ENCODE measurements at regions not wholly inside any gene's neighbourhood (a gene's known extent, or its start where the extent isn't known, plus 50 kb on each side); places are given as distances from the start of the nearest gene placed in this dataset.

GRCh38 chr2:238601433-238602222 is 174.9 kb downstream of the ASB1 start:
- DNase-seq (ENCODE audit: low read depth in 1 of 2, low spot score in 1 of 2): no peak
- H3K27me3 ChIP-seq (ENCODE audit: insufficient read depth, poor library complexity, severe bottlenecking): no peaks in the 10 kb centered on the region
- TF ChIP-seq CTCF (IDR thresholded peaks at IDR 0.05; ENCODE audit: insufficient read depth, low read length): no peak
- no peak overlapping the region for H3K27ac ChIP-seq (replicated peaks)
- no peak overlapping the region for H3K4me3 ChIP-seq (replicated peaks; ENCODE audit: insufficient read depth, low read length)

GRCh38 chr2:238602223-238602960 is 175.7 kb downstream of the ASB1 start:
- no peak overlapping the region for H3K27ac ChIP-seq (replicated peaks)
- H3K4me3 ChIP-seq (replicated peaks; ENCODE audit: insufficient read depth, low read length): no peak overlapping the region
- no peaks in the 10 kb centered on the region for H3K27me3 ChIP-seq (ENCODE audit: insufficient read depth, poor library complexity, severe bottlenecking)
- no peak for DNase-seq (ENCODE audit: low read depth in 1 of 2, low spot score in 1 of 2)
- TF ChIP-seq REST (IDR thresholded peaks at IDR 0.05; ENCODE audit: insufficient replicate concordance, low read depth) (no peak), CTCF (IDR thresholded peaks at IDR 0.05; ENCODE audit: insufficient read depth, low read length) (no peak), POLR2AphosphoS5 (IDR thresholded peaks at IDR 0.05; ENCODE audit: low read depth) (no peak)

GRCh38 chr2:238603596-238603995 is 176.9 kb downstream of the ASB1 start:
- no peak for DNase-seq (ENCODE audit: low read depth in 1 of 2, low spot score in 1 of 2)
- no peak overlapping the region for H3K27ac ChIP-seq (replicated peaks)
- no peaks in the 10 kb centered on the region for H3K27me3 ChIP-seq (ENCODE audit: insufficient read depth, poor library complexity, severe bottlenecking)
- TF ChIP-seq CTCF (IDR thresholded peaks at IDR 0.05; ENCODE audit: insufficient read depth, low read length): no peak
- no peak overlapping the region for H3K4me3 ChIP-seq (replicated peaks; ENCODE audit: insufficient read depth, low read length)

- H3K4me3 ChIP-seq (replicated peaks; ENCODE audit: insufficient read depth, low read length): no peak overlapping the region
- no peak overlapping the region for H3K27ac ChIP-seq (replicated peaks)
- DNase-seq (ENCODE audit: low read depth in 1 of 2, low spot score in 1 of 2): no peak
- TF ChIP-seq REST (IDR thresholded peaks at IDR 0.05; ENCODE audit: insufficient replicate concordance, low read depth): no peak
- no peak for TF ChIP-seq SPI1 (IDR thresholded peaks at IDR 0.05; ENCODE audit: borderline replicate concordance, low read depth)
- TF ChIP-seq POLR2AphosphoS5 (IDR thresholded peaks at IDR 0.05; ENCODE audit: low read depth): no peak
- no peaks in the 10 kb centered on the region for H3K27me3 ChIP-seq (ENCODE audit: insufficient read depth, poor library complexity, severe bottlenecking)
These were observed 179.6 kb downstream of the ASB1 start for GRCh38 chr2:238606311-238606710.

Measured in HL-60 (cell line).